M059J (cell line): ENCODE measurements at regions not wholly inside any gene's neighbourhood (a gene's known extent, or its start where the extent isn't known, plus 50 kb on each side); places are given as distances from the start of the nearest gene placed in this dataset.

Experiments used
- DNase-seq: peaks from one replicate; pipeline ENCODE4 v3.0.0-alpha.2; 2012; ENCODE audit warnings: low read depth

GRCh38 chr11:76721755-76722677 is 51.5 kb upstream of the LRRC32 start:
- peak; percentile 78 for DNase-seq

GRCh38 chr11:76723142-76723541 is 52.6 kb upstream of the LRRC32 start:
- no peak for DNase-seq

- DNase-seq: no peak
These were observed 53.0 kb upstream of the LRRC32 start for GRCh38 chr11:76723548-76723947.

- no peak for DNase-seq
These were observed 53.7 kb upstream of the LRRC32 start for GRCh38 chr11:76724171-76724768.

GRCh38 chr11:76728227-76728626 is 54.9 kb upstream of the TSKU start:
- DNase-seq: no peak

GRCh38 chr11:76728778-76729177 is 54.4 kb upstream of the TSKU start:
- no peak for DNase-seq

- no peak for DNase-seq
These were observed 53.9 kb upstream of the TSKU start for GRCh38 chr11:76729214-76729613.

- no peak for DNase-seq
These were observed 52.1 kb upstream of the TSKU start for GRCh38 chr11:76730887-76731565.

GRCh38 chr11:76732643-76733042 is 50.5 kb upstream of the TSKU start:
- DNase-seq: no peak
